Gastrocnemius medialis (tissue), 4 donors: ENCODE measurements at regions not wholly inside any gene's neighbourhood (a gene's known extent, or its start where the extent isn't known, plus 50 kb on each side); places are given as distances from the start of the nearest gene placed in this dataset.

Source experiments
- CTCF ChIP-seq, 5 experiments: fragments of 450-650 bp in 3 of 5; fragments of 200-600 bp in 2 of 5; sonication (generic) in 2 of 5; IDR thresholded peaks in 4 of 5; conservative IDR thresholded peaks in 1 of 5; 1 replicate in 4 of 5; 2 replicates in 1 of 5; pipeline ENCODE4 v1.5.1; 2016 to 2019; ENCODE audit warnings: antibody characterized with exemption in 5 of 5, mild to moderate bottlenecking in 3 of 5, moderate library complexity in 3 of 5
- POLR2A ChIP-seq, 2 donors: fragments of 450-650 bp; IDR thresholded peaks; one replicate each; pipeline ENCODE4 v1.6.1; 2017; ENCODE audit warnings: antibody characterized with exemption in 2 of 2, mild to moderate bottlenecking in 2 of 2, moderate library complexity in 2 of 2

- TF ChIP-seq CTCF (IDR thresholded peaks at IDR 0.05 in 4 of 5, conservative IDR thresholded peaks at IDR 0.05 in 1 of 5) (no peak), POLR2A (IDR thresholded peaks at IDR 0.05) (no peak)
Measured at GRCh38 chr2:239905884-239906654, 119.1 kb downstream of the NDUFA10 start.
